AG04450 (cell line): ENCODE measurements at regions not wholly inside any gene's neighbourhood (a gene's known extent, or its start where the extent isn't known, plus 50 kb on each side); places are given as distances from the start of the nearest gene placed in this dataset.

ENCODE experiments used
- CTCF ChIA-PET: fragments of 300-600, 350-600 bp; formaldehyde crosslinking; extraction: SDS; loops from one replicate; lab custom pipeline; 2022; ENCODE audit warnings: antibody characterized with exemption, inconsistent platforms; lab: Charles Lee
- POLR2A ChIA-PET: fragments of 350-600 bp; formaldehyde crosslinking; extraction: SDS; loops from one replicate; lab custom pipeline; 2021; ENCODE audit warnings: antibody characterized with exemption, inconsistent platforms; lab: Yijun Ruan, JAX
- DNase-seq: peaks from one replicate; pipeline ENCODE4 v3.0.0-alpha.2; 2011; ENCODE audit warnings: low read depth, low spot score
- H3K27ac ChIP-seq: one replicate; pipeline ENCODE4 v1.5.1; 2012; ENCODE audit warnings: low read depth, low read length, control low read depth
- H3K27me3 ChIP-seq: one replicate; pipeline ENCODE4 v1.6.0; 2012; ENCODE audit warnings: low read length; ENCODE audit not compliant: control insufficient read depth, insufficient read depth
- H3K4me3 ChIP-seq: 2 replicates; pipeline ENCODE4 v1.5.1; 2011; ENCODE audit warnings: mild to moderate bottlenecking, low read depth, low read length, control low read depth
- H3K9me3 ChIP-seq: 2 replicates; pipeline ENCODE4 v1.5.1; 2012; ENCODE audit warnings: low read length; ENCODE audit not compliant: control insufficient read depth, insufficient read depth
- TF ChIP-seq, protein P1 (sequence below): IDR thresholded peaks from 2 replicates; pipeline ENCODE4 v1.5.1; 2011; ENCODE audit warnings: low read depth, low read length, control low read depth, inconsistent platforms

DNA sequence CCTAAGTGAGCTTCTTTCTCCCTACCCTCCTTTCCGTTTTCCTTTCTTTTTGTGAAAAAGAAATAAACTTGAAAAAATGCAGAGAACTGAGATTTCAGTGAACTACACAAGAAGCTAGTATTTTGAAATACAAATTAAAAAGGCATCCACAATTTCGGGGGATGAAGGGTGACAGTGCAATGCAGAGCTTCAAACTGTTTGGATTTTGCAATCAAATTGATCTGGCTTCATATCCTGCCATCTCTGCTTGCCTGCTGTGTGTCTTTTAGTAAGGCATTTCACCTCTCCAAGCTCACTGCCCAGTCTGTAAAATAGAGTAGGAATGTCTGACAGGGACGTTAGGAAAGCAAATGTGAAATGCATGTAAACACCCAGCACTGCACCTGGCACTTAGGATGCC is 258.0 kb downstream of the HACE1 start:
- no peaks in the 10 kb centered on the region for H3K9me3 ChIP-seq
- no peaks in the 10 kb centered on the region for H3K27me3 ChIP-seq
- no peak overlapping the region for H3K27ac ChIP-seq
- ChIA-PET POLR2A (no interaction called here), CTCF (no interaction called here)
- no peak overlapping the region for H3K4me3 ChIP-seq
- DNase-seq = no peak
- TF ChIP-seq, protein P1, sequence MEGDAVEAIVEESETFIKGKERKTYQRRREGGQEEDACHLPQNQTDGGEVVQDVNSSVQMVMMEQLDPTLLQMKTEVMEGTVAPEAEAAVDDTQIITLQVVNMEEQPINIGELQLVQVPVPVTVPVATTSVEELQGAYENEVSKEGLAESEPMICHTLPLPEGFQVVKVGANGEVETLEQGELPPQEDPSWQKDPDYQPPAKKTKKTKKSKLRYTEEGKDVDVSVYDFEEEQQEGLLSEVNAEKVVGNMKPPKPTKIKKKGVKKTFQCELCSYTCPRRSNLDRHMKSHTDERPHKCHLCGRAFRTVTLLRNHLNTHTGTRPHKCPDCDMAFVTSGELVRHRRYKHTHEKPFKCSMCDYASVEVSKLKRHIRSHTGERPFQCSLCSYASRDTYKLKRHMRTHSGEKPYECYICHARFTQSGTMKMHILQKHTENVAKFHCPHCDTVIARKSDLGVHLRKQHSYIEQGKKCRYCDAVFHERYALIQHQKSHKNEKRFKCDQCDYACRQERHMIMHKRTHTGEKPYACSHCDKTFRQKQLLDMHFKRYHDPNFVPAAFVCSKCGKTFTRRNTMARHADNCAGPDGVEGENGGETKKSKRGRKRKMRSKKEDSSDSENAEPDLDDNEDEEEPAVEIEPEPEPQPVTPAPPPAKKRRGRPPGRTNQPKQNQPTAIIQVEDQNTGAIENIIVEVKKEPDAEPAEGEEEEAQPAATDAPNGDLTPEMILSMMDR = no peak

DNA sequence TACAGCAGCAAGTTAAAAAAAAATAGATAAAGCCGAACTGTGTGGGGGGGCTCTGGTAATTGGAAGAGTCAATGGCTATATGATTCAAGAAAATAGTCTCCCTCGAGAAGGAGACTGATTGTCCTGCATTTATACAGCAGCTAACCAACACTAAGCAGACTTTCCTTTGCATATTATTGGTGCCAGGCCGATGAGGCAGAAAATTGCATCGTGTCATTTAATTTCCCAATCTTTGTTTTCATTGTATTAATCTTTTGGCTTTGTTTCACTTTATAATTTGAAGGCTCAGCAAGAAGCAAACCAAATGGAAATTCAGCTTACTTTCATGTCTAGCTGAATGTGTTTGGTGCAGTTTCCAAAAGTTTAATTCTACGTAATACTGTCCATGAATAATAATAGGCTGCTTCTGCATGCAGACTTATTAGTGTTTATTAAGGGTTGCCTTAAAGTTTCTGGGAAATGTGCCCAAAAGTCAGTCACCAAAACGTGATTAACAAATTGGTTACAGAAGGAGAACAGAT is 258.5 kb downstream of the HACE1 start:
- no peaks in the 10 kb centered on the region for H3K27me3 ChIP-seq
- no peak for DNase-seq
- ChIA-PET CTCF (no interaction called here), POLR2A (no interaction called here)
- TF ChIP-seq, protein P1 = no peak
- no peak overlapping the region for H3K4me3 ChIP-seq
- no peak overlapping the region for H3K27ac ChIP-seq
- H3K9me3 ChIP-seq = no peaks in the 10 kb centered on the region

DNA sequence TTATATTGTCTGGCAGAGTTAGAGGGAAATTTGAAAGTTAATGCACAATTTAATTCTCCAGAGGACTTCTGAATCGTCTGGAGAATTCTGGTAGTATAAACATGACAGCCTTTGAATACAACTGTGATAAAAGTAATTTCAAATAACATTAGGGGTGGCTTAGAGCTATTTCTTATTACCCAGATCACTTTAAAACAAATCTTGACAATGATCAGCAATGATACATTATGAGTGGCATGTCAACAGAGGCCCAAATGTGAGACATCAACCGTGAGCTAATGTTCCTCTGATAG is 259.1 kb downstream of the HACE1 start:
- no peaks in the 10 kb centered on the region for H3K9me3 ChIP-seq
- H3K27ac ChIP-seq = no peak overlapping the region
- ChIA-PET POLR2A (no interaction called here), CTCF (no interaction called here)
- DNase-seq = no peak
- no peak overlapping the region for H3K4me3 ChIP-seq
- TF ChIP-seq, protein P1 = no peak
- H3K27me3 ChIP-seq = no peaks in the 10 kb centered on the region

DNA sequence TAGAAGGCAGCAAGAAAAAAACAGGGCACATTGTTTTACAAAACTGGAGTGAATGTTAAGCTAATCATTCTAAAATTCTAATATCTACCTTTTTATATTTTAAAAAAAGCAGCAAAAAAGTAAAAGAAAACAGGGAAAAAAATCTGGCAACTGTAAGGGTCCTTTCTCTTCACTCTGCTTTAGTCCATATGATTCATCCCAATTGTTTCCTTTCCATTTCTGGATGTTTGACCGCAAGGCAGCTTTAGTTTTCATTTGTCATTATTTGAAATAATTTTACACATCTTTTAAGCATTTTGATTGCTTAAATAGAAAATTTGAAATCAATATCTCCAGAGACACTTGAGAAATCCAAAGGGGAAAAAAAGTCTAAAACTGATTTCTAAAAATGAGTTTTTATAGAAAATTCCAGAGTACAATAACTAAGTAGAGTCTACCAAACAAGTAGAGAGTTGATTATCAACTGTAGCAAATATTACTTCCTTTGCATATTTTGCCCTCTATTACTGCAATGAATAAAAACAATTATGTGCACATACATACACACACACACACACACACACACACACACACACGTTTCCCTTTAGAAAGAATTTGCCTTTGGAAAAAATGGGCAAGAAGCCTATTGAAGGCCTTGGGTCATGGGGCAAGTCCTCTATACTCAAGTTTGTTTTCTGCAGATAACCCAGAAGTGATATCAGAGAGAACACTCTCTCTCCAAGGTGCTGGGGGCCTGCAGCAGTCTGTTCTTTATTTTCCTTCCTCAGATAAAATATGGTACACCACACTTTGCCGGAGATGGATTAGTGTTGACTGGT is 259.7 kb downstream of the HACE1 start:
- Histone ChIP-seq H3K27me3 (no peaks in the 10 kb centered on the region), H3K9me3 (no peaks in the 10 kb centered on the region), H3K4me3 (no peak overlapping the region), H3K27ac (no peak overlapping the region)
- ChIA-PET POLR2A (no interaction called here), CTCF (no interaction called here)
- TF ChIP-seq, protein P1 = no peak
- DNase-seq = no peak

DNA sequence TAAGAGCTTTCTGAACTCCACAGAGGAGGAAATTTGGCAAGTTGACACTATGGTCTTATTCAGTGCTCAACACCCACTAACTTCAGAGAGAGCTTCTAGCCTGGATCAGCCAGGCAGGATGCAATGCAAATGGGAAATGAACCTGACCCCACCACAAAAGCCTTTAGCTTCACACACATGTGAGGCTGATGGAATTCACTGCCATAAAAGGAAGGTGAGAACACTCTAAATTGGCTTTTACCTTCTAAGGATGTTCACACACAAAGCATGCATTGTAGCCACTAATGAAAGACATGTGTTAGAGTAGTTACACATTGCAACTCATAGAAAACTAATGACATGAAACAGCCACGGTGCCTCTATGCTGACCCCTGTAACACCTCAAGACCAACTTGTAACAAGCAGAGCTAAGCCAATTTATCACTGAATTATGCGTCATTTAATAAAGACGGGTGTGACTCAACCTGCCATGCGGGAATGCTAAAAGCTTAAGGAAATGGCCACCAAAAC is 262.1 kb downstream of the HACE1 start:
- POLR2A ChIA-PET = no interaction called here
- no peak overlapping the region for H3K4me3 ChIP-seq
- TF ChIP-seq, protein P1 = no peak
- no peaks in the 10 kb centered on the region for H3K9me3 ChIP-seq
- H3K27ac ChIP-seq = no peak overlapping the region
- no peaks in the 10 kb centered on the region for H3K27me3 ChIP-seq
- CTCF ChIA-PET = no interaction called here
- DNase-seq = no peak
